Panc1 (cell line): ENCODE measurements at regions not wholly inside any gene's neighbourhood (a gene's known extent, or its start where the extent isn't known, plus 50 kb on each side); places are given as distances from the start of the nearest gene placed in this dataset.

Experiments used
- ATAC-seq: fragments of 200-7000 bp; cut with Tn5 transposase; 2 replicates; pipeline ENCODE4 v1.9.1; 2020; ENCODE audit warnings: mild to moderate bottlenecking, moderate library complexity
- BruUV-seq: library from RNA; stranded (reverse); fragments of 400-500 nt; replicated peaks from 2 replicates; lab custom pipeline; 2021; lab: Mats Ljungman, UMichigan
- CTCF ChIA-PET: fragments of 300-600 bp; sonication (Branson Sonifier 250); formaldehyde crosslinking; loops from one replicate; lab custom pipeline; 2022; ENCODE audit warnings: antibody characterized with exemption; lab: Charles Lee
- POLR2A ChIA-PET: fragments of 300-600 bp; sonication (Branson Sonifier 250); formaldehyde crosslinking; loops from one replicate; lab custom pipeline; 2022; ENCODE audit warnings: antibody characterized with exemption; lab: Charles Lee
- DNase-seq: peaks from one replicate; pipeline ENCODE4 v3.0.0-alpha.2; 2010; ENCODE audit warnings: low read depth, low spot score
- H3K27ac ChIP-seq: 2 replicates; pipeline ENCODE4 v1.5.1; 2011; ENCODE audit warnings: mild to moderate bottlenecking, low read length, inconsistent platforms
- H3K27me3 ChIP-seq: fragments of 200-500 bp; sonication (Bioruptor generic); 2 replicates; pipeline ENCODE4 v1.6.0; 2014; ENCODE audit warnings: low read length, inconsistent platforms; ENCODE audit not compliant: control insufficient read depth, insufficient read depth
- H3K36me3 ChIP-seq: fragments of 200-500 bp; sonication (Bioruptor generic); 2 replicates; pipeline ENCODE4 v1.5.1; 2014; ENCODE audit warnings: inconsistent platforms, mild to moderate bottlenecking, low read length, moderate library complexity; ENCODE audit not compliant: control insufficient read depth, insufficient read depth
- H3K4me1 ChIP-seq: 2 replicates; pipeline ENCODE4 v1.5.1; 2011; ENCODE audit warnings: inconsistent platforms, mild to moderate bottlenecking, low read length, moderate library complexity; ENCODE audit not compliant: control insufficient read depth, insufficient read depth
- H3K4me3 ChIP-seq, 2 experiments: 2 replicates each; pipeline ENCODE4 v1.5.1; 2011 to 2012; ENCODE audit warnings: low read depth in 2 of 2, low read length in 2 of 2, mild to moderate bottlenecking in 2 of 2, inconsistent platforms in 1 of 2, moderate library complexity in 1 of 2
- H3K9me3 ChIP-seq: fragments of 200-500 bp; sonication (Bioruptor generic); 2 replicates; pipeline ENCODE4 v1.5.1; 2014; ENCODE audit warnings: low read depth, mild to moderate bottlenecking, inconsistent platforms, low read length, moderate library complexity; ENCODE audit not compliant: control insufficient read depth, insufficient read depth
- CTCF ChIP-seq: fragments of 450-650 bp; IDR thresholded peaks from 2 replicates; pipeline ENCODE4 v1.5.1; 2017; ENCODE audit warnings: mild to moderate bottlenecking
- POLR2AphosphoS5 ChIP-seq: IDR thresholded peaks from 2 replicates; pipeline ENCODE4 v1.6.1; 2012; ENCODE audit warnings: mild to moderate bottlenecking, low read depth, low read length, moderate library complexity
- REST ChIP-seq, 2 experiments: IDR thresholded peaks; 2 replicates each; pipeline ENCODE4 v1.6.1; 2011 to 2012; ENCODE audit warnings: low read depth in 2 of 2, control low read depth in 1 of 2, low read length in 1 of 2, mild to moderate bottlenecking in 1 of 2, moderate library complexity in 1 of 2; ENCODE audit not compliant: insufficient read depth in 1 of 2
- SIN3A ChIP-seq: IDR thresholded peaks from 2 replicates; pipeline ENCODE4 v1.6.1; 2012; ENCODE audit warnings: low read depth, mild to moderate bottlenecking, low read length, moderate library complexity, borderline replicate concordance; ENCODE audit not compliant: insufficient read depth
- TCF7L2 ChIP-seq: IDR thresholded peaks from 2 replicates; pipeline ENCODE4 v1.6.1; 2011; ENCODE audit warnings: mild to moderate bottlenecking, low read depth, low read length, inconsistent platforms
- in situ Hi-C: cut with HindIII; loops from 2 replicates; pipeline ENCODE4 v1.10.0; 2016; ENCODE audit warnings: low sequenced_read_pairs, low pct_unique_long_range_greater_than_20kb
- intact Hi-C: fragments of 100-400 bp; cut with micrococcal nuclease; formaldehyde crosslinking; loops from one replicate; pipeline ENCODE4 v1.10.0; 2022; ENCODE audit not compliant: unreplicated experiment

- in situ Hi-C loops (no loop called here), intact Hi-C loops (no loop called here)
- Histone ChIP-seq H3K27me3 (peaks cover 21% of the 10 kb centered on the region), H3K9me3 (no peaks in the 10 kb centered on the region), H3K27ac (no peak overlapping the region), H3K4me1 (no peaks in the 10 kb centered on the region), H3K4me3 (no peak overlapping the region), H3K36me3 (no peaks in the 10 kb centered on the region)
- ChIA-PET CTCF (no interaction called here), POLR2A (no interaction called here)
- ATAC-seq (peak; percentile 44), DNase-seq (no peak)
- no TSS peak for BruUV-seq
- TF ChIP-seq POLR2AphosphoS5 (no peak), CTCF (no peak), REST (IDR thresholded peaks at IDR 0.05; ENCODE audit: insufficient read depth in 1 of 2, low read depth in 2 of 2, low read length in 1 of 2) (no peak), TCF7L2 (no peak), SIN3A (no peak)
These were observed 51.9 kb upstream of the IGSF9B start for GRCh38 chr11:134008634-134009071.

- ATAC-seq: no peak
- BruUV-seq: no TSS peak
- ChIA-PET CTCF (no interaction called here), POLR2A (no interaction called here)
- DNase-seq: no peak
- Histone ChIP-seq H3K27me3 (peaks cover 46% of the 10 kb centered on the region), H3K4me1 (no peaks in the 10 kb centered on the region), H3K27ac (no peak overlapping the region), H3K36me3 (no peaks in the 10 kb centered on the region), H3K4me3 (no peak overlapping the region), H3K9me3 (no peaks in the 10 kb centered on the region)
- TF ChIP-seq REST (IDR thresholded peaks at IDR 0.05; ENCODE audit: insufficient read depth in 1 of 2, low read depth in 2 of 2, low read length in 1 of 2): no peak
- no peak for TF ChIP-seq TCF7L2
- TF ChIP-seq SIN3A: no peak
- TF ChIP-seq CTCF: no peak
- no peak for TF ChIP-seq POLR2AphosphoS5
- intact Hi-C loops (no loop called here), in situ Hi-C loops (no loop called here)
These were observed 55.4 kb upstream of the JAM3 start for GRCh38 chr11:134013518-134013917.
